ENCODE measurements at regions not wholly inside any gene's neighbourhood (a gene's known extent, or its start where the extent isn't known, plus 50 kb on each side); places are given as distances from the start of the nearest gene placed in this dataset.

DNA sequence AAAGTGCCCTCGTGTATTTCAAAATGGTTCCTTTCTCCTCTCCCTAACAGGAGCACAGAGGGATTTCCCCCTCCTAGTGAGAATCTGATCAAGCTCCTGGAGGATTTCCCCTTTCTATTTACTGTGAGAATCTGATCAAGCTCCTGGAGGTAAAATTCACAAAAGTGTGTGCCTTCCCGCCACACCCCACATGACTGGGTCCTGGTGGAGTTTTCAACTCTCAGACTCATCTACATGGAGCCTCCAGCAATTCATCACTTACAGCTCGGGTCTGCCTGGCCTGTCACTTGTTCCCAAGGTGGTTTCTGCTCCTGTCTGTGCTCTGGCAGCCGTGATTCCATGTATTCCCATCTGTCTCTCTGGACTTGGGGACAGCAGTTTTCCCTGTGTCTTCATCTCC, 590.7 kb downstream of the FBXO15 start:
- TF ChIP-seq, protein P1, sequence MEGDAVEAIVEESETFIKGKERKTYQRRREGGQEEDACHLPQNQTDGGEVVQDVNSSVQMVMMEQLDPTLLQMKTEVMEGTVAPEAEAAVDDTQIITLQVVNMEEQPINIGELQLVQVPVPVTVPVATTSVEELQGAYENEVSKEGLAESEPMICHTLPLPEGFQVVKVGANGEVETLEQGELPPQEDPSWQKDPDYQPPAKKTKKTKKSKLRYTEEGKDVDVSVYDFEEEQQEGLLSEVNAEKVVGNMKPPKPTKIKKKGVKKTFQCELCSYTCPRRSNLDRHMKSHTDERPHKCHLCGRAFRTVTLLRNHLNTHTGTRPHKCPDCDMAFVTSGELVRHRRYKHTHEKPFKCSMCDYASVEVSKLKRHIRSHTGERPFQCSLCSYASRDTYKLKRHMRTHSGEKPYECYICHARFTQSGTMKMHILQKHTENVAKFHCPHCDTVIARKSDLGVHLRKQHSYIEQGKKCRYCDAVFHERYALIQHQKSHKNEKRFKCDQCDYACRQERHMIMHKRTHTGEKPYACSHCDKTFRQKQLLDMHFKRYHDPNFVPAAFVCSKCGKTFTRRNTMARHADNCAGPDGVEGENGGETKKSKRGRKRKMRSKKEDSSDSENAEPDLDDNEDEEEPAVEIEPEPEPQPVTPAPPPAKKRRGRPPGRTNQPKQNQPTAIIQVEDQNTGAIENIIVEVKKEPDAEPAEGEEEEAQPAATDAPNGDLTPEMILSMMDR (IDR thresholded peaks at IDR 0.05): no peak
- TF ChIP-seq POLR2A (IDR thresholded peaks at IDR 0.05): no peak
- no peak for TF ChIP-seq POLR2AphosphoS5 (IDR thresholded peaks at IDR 0.05; ENCODE audit: insufficient read depth in 1 of 2, low read depth in 1 of 2)

All from vagina (tissue), 2 donors.